ENCODE measurements at regions not wholly inside any gene's neighbourhood (a gene's known extent, or its start where the extent isn't known, plus 50 kb on each side); places are given as distances from the start of the nearest gene placed in this dataset.
A peak's percentile ranks its signal among the peaks of the same experiment; 100 is the strongest.

- no peaks in the 10 kb centered on the region for H3K36me3 ChIP-seq (ENCODE audit: insufficient read depth, low read length)
- H3K79me2 ChIP-seq (ENCODE audit: control insufficient read depth, insufficient read depth, low read length, unreplicated experiment) = no peaks in the 10 kb centered on the region
- H3K27me3 ChIP-seq (ENCODE audit: insufficient read depth, low read length) = no peaks in the 10 kb centered on the region
- H2AFZ ChIP-seq (ENCODE audit: low read length, unreplicated experiment) = peak overlapping the region; percentile 53
- H3K4me3 ChIP-seq (ENCODE audit: low read depth, low read length) = no peak overlapping the region
- no peaks in the 10 kb centered on the region for H3K4me1 ChIP-seq (ENCODE audit: control insufficient read depth, insufficient read depth, low read length, unreplicated experiment)
- no peak overlapping the region for H3K27ac ChIP-seq (ENCODE audit: low read depth, low read length)
Observed at GRCh38 chr21:27380303-27380702, 413.4 kb upstream of the ADAMTS5 start.

GRCh38 chr21:27379354-27379753 lies 412.5 kb upstream of the ADAMTS5 start:
- Histone ChIP-seq H3K36me3 (ENCODE audit: insufficient read depth, low read length) (no peaks in the 10 kb centered on the region), H3K27ac (ENCODE audit: low read depth, low read length) (no peak overlapping the region), H3K27me3 (ENCODE audit: insufficient read depth, low read length) (no peaks in the 10 kb centered on the region), H3K79me2 (ENCODE audit: control insufficient read depth, insufficient read depth, low read length, unreplicated experiment) (no peaks in the 10 kb centered on the region), H2AFZ (ENCODE audit: low read length, unreplicated experiment) (no peak overlapping the region), H3K4me3 (ENCODE audit: low read depth, low read length) (no peak overlapping the region), H3K4me1 (ENCODE audit: control insufficient read depth, insufficient read depth, low read length, unreplicated experiment) (no peaks in the 10 kb centered on the region)

DNA sequence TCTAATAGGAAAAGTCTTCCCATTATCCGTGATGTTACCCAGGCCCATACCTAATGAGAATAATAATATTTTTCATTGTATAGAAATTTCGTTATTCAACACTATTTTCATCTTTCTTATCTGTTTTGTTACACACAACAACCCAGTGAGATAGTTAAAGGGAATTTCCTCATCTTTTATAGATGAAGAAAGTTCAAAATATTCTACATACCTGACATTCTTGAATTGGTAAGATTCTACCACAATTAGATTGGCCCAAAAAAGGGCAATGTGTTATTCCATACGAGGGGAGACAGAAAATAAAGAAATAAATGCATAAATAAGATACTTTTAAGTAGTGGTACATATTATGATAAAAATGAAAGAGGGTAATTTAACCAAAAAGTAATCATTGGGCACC lies 405.5 kb upstream of the ADAMTS5 start:
- Histone ChIP-seq H3K36me3 (ENCODE audit: insufficient read depth, low read length) (no peaks in the 10 kb centered on the region), H3K4me3 (ENCODE audit: low read depth, low read length) (no peak overlapping the region), H3K4me1 (ENCODE audit: control insufficient read depth, insufficient read depth, low read length, unreplicated experiment) (peaks cover 11% of the 10 kb centered on the region), H3K27me3 (ENCODE audit: insufficient read depth, low read length) (no peaks in the 10 kb centered on the region), H3K27ac (ENCODE audit: low read depth, low read length) (no peak overlapping the region), H3K79me2 (ENCODE audit: control insufficient read depth, insufficient read depth, low read length, unreplicated experiment) (no peaks in the 10 kb centered on the region), H2AFZ (ENCODE audit: low read length, unreplicated experiment) (no peak overlapping the region)

DNA sequence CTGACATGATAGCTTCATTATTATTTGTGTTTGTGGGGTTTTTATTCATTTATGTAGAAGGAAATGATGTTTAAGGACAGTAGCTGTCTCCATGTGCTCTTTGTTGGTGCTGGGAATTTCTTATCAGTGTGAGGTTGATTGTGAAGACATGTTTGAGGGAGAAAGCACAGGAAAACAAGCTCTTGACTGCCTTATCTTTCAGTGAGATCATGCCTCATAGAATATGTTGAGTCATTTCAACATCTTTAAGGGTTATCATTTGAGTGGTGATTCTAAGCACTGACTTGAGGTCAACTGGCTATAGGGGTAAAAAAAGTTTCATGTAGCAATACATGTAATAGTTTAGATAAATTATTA lies 405.1 kb upstream of the ADAMTS5 start:
- H3K79me2 ChIP-seq (ENCODE audit: control insufficient read depth, insufficient read depth, low read length, unreplicated experiment) = no peaks in the 10 kb centered on the region
- H3K4me3 ChIP-seq (ENCODE audit: low read depth, low read length) = no peak overlapping the region
- peaks cover 11% of the 10 kb centered on the region for H3K4me1 ChIP-seq (ENCODE audit: control insufficient read depth, insufficient read depth, low read length, unreplicated experiment)
- H3K27me3 ChIP-seq (ENCODE audit: insufficient read depth, low read length) = no peaks in the 10 kb centered on the region
- no peak overlapping the region for H3K27ac ChIP-seq (ENCODE audit: low read depth, low read length)
- no peaks in the 10 kb centered on the region for H3K36me3 ChIP-seq (ENCODE audit: insufficient read depth, low read length)
- no peak overlapping the region for H2AFZ ChIP-seq (ENCODE audit: low read length, unreplicated experiment)

- Histone ChIP-seq H3K4me1 (ENCODE audit: control insufficient read depth, insufficient read depth, low read length, unreplicated experiment) (peaks cover 11% of the 10 kb centered on the region), H2AFZ (ENCODE audit: low read length, unreplicated experiment) (no peak overlapping the region), H3K27me3 (ENCODE audit: insufficient read depth, low read length) (no peaks in the 10 kb centered on the region), H3K4me3 (ENCODE audit: low read depth, low read length) (no peak overlapping the region), H3K36me3 (ENCODE audit: insufficient read depth, low read length) (no peaks in the 10 kb centered on the region), H3K79me2 (ENCODE audit: control insufficient read depth, insufficient read depth, low read length, unreplicated experiment) (no peaks in the 10 kb centered on the region), H3K27ac (ENCODE audit: low read depth, low read length) (no peak overlapping the region)
Observed at GRCh38 chr21:27371115-27371974, 404.5 kb upstream of the ADAMTS5 start.

DNA sequence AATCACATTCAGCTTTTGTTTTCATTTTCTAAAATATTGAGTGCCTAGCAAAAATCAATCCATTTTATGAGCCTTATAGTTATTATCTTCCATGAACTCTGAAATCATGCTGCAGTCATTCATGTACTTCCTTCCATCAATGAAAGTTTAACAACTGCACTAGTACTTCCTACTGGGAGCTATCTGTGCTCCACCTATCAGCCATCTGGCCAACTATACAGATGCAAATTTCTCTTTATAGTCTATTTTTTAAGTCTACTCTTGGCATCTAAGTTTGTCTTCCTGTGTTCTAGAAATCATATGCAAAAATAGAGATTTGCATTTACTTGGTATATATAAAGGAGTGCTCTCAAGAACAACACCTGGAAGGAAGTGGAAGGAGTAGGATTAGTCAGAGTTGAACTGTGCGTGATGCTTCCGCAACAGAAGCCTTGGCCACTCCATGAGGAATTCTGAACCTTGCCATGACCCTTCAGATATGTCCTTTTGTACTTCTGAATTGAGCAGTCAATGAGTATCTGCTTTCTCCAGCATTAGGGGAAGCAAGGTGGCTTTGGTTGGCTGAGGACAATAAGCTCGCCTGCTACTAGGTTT lies 403.2 kb upstream of the ADAMTS5 start:
- no peak overlapping the region for H3K4me3 ChIP-seq (ENCODE audit: low read depth, low read length)
- no peaks in the 10 kb centered on the region for H3K36me3 ChIP-seq (ENCODE audit: insufficient read depth, low read length)
- no peak overlapping the region for H3K27ac ChIP-seq (ENCODE audit: low read depth, low read length)
- H3K4me1 ChIP-seq (ENCODE audit: control insufficient read depth, insufficient read depth, low read length, unreplicated experiment) = peaks cover 18% of the 10 kb centered on the region
- no peak overlapping the region for H2AFZ ChIP-seq (ENCODE audit: low read length, unreplicated experiment)
- no peaks in the 10 kb centered on the region for H3K79me2 ChIP-seq (ENCODE audit: control insufficient read depth, insufficient read depth, low read length, unreplicated experiment)
- no peaks in the 10 kb centered on the region for H3K27me3 ChIP-seq (ENCODE audit: insufficient read depth, low read length)

DNA sequence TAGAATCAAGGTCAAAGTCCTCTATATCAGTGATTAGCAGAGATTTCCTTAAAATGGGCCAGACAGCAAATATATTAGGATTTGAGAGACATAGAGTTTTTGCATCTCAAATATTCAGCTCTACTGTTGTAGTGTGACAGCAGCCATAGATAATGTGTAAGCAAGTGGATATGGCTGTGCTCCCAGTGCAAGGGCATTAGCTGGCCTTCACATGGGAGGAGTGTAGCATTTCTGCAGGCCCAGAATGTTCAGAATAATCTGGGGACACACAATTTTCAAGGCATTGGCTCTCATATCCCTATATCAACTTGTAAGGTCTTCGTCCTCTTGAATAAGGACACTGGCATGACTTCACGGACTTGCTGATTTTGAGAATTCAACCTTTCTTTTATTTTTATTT lies 402.3 kb upstream of the ADAMTS5 start:
- H3K36me3 ChIP-seq (ENCODE audit: insufficient read depth, low read length) = no peaks in the 10 kb centered on the region
- no peak overlapping the region for H3K27ac ChIP-seq (ENCODE audit: low read depth, low read length)
- no peak overlapping the region for H2AFZ ChIP-seq (ENCODE audit: low read length, unreplicated experiment)
- no peaks in the 10 kb centered on the region for H3K79me2 ChIP-seq (ENCODE audit: control insufficient read depth, insufficient read depth, low read length, unreplicated experiment)
- no peak overlapping the region for H3K4me3 ChIP-seq (ENCODE audit: low read depth, low read length)
- H3K4me1 ChIP-seq (ENCODE audit: control insufficient read depth, insufficient read depth, low read length, unreplicated experiment) = peaks cover 18% of the 10 kb centered on the region
- no peaks in the 10 kb centered on the region for H3K27me3 ChIP-seq (ENCODE audit: insufficient read depth, low read length)

GRCh38 chr21:27366646-27367235 lies 399.9 kb upstream of the ADAMTS5 start:
- H3K27ac ChIP-seq (ENCODE audit: low read depth, low read length) = no peak overlapping the region
- H2AFZ ChIP-seq (ENCODE audit: low read length, unreplicated experiment) = no peak overlapping the region
- H3K36me3 ChIP-seq (ENCODE audit: insufficient read depth, low read length) = no peaks in the 10 kb centered on the region
- H3K4me3 ChIP-seq (ENCODE audit: low read depth, low read length) = no peak overlapping the region
- H3K4me1 ChIP-seq (ENCODE audit: control insufficient read depth, insufficient read depth, low read length, unreplicated experiment) = peaks cover 10% of the 10 kb centered on the region
- H3K27me3 ChIP-seq (ENCODE audit: insufficient read depth, low read length) = no peaks in the 10 kb centered on the region
- no peaks in the 10 kb centered on the region for H3K79me2 ChIP-seq (ENCODE audit: control insufficient read depth, insufficient read depth, low read length, unreplicated experiment)

DNA sequence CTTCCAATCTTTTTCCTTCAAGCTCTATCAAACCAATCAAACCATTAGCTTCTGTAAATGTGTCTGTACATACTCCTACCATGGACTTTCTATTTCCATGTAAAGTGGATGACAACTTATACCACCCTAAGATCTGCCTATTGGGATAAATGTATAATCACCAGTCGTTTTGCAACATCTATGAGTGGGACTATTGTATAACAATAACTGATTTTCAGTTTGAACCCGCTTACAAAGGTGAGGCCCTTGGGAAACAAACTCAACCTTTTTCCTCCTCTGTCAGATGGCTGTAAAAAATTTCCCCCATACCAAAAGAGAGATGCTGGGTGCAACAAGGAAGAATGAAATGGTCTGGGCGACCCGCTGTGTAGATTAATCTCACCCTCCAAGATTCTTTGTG lies 399.1 kb upstream of the ADAMTS5 start:
- Histone ChIP-seq H3K27me3 (ENCODE audit: insufficient read depth, low read length) (no peaks in the 10 kb centered on the region), H3K4me3 (ENCODE audit: low read depth, low read length) (no peak overlapping the region), H3K36me3 (ENCODE audit: insufficient read depth, low read length) (no peaks in the 10 kb centered on the region), H3K4me1 (ENCODE audit: control insufficient read depth, insufficient read depth, low read length, unreplicated experiment) (peaks cover 7% of the 10 kb centered on the region), H3K79me2 (ENCODE audit: control insufficient read depth, insufficient read depth, low read length, unreplicated experiment) (no peaks in the 10 kb centered on the region), H3K27ac (ENCODE audit: low read depth, low read length) (no peak overlapping the region), H2AFZ (ENCODE audit: low read length, unreplicated experiment) (no peak overlapping the region)

DNA sequence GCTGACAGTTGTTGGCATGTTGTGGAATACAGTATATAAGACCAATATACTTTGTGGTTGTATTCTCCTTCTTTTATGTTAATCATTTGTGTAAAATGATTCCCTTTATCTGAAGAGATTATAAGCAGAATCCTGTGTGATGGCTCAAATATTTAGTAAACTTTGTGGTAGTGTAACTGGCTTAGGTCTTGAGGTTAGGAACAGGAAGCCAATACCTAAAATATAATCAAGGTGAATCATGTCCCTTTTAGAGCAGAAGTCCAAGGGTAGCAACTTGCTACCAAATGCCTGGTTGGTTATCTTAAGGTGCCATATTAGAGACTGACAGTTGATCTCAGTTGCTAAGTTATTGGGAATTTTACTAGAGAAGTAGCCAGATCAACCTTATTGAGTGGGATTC lies 398.5 kb upstream of the ADAMTS5 start:
- H3K4me3 ChIP-seq (ENCODE audit: low read depth, low read length) = no peak overlapping the region
- H3K4me1 ChIP-seq (ENCODE audit: control insufficient read depth, insufficient read depth, low read length, unreplicated experiment) = peaks cover 7% of the 10 kb centered on the region
- H3K27me3 ChIP-seq (ENCODE audit: insufficient read depth, low read length) = no peaks in the 10 kb centered on the region
- no peaks in the 10 kb centered on the region for H3K36me3 ChIP-seq (ENCODE audit: insufficient read depth, low read length)
- no peaks in the 10 kb centered on the region for H3K79me2 ChIP-seq (ENCODE audit: control insufficient read depth, insufficient read depth, low read length, unreplicated experiment)
- H3K27ac ChIP-seq (ENCODE audit: low read depth, low read length) = no peak overlapping the region
- no peak overlapping the region for H2AFZ ChIP-seq (ENCODE audit: low read length, unreplicated experiment)
